HepG2 (cell line): ENCODE measurements at regions not wholly inside any gene's neighbourhood (a gene's known extent, or its start where the extent isn't known, plus 50 kb on each side); places are given as distances from the start of the nearest gene placed in this dataset.

ENCODE experiments used
- TCF7 ChIP-seq: sonication (generic); IDR thresholded peaks from 2 replicates; pipeline ENCODE4 v1.6.1; 2016; ENCODE audit warnings: antibody characterized with exemption, low read depth
- WIZ ChIP-seq: sonication (generic); formaldehyde crosslinking; IDR thresholded peaks from 2 replicates; pipeline ENCODE4 v1.5.1; 2020; ENCODE audit warnings: mild to moderate bottlenecking, missing genetic modification reagents
- ZNF432 ChIP-seq: sonication (generic); formaldehyde crosslinking; IDR thresholded peaks from 2 replicates; pipeline ENCODE4 v1.5.0; 2020; ENCODE audit warnings: missing genetic modification reagents, mild to moderate bottlenecking, borderline replicate concordance
- TF ChIP-seq, protein P1 (sequence below): sonication (generic); formaldehyde crosslinking; IDR thresholded peaks from 2 replicates; pipeline ENCODE4 v1.9.0; 2022; ENCODE audit warnings: missing genetic modification reagents, mild to moderate bottlenecking, borderline replicate concordance
- TF ChIP-seq, protein P2 (sequence below): sonication (generic); formaldehyde crosslinking; conservative IDR thresholded peaks from 2 replicates; pipeline ENCODE4 v1.8.0; 2022; ENCODE audit warnings: mild to moderate bottlenecking, moderate library complexity, missing genetic modification reagents
- TF ChIP-seq, protein P3 (sequence below): sonication (generic); IDR thresholded peaks from 2 replicates; pipeline ENCODE4 v1.6.1; 2016; ENCODE audit warnings: low read depth, borderline replicate concordance
- TF ChIP-seq, protein P4 (sequence below): sonication (generic); formaldehyde crosslinking; IDR thresholded peaks from 2 replicates; pipeline ENCODE4 v1.4.0; 2020; ENCODE audit warnings: mild to moderate bottlenecking, missing genetic modification reagents
- TF ChIP-seq, protein P5 (sequence below): sonication (generic); formaldehyde crosslinking; IDR thresholded peaks from 2 replicates; pipeline ENCODE4 v1.5.1; 2020; ENCODE audit warnings: mild to moderate bottlenecking, missing genetic modification reagents, moderate library complexity

DNA sequence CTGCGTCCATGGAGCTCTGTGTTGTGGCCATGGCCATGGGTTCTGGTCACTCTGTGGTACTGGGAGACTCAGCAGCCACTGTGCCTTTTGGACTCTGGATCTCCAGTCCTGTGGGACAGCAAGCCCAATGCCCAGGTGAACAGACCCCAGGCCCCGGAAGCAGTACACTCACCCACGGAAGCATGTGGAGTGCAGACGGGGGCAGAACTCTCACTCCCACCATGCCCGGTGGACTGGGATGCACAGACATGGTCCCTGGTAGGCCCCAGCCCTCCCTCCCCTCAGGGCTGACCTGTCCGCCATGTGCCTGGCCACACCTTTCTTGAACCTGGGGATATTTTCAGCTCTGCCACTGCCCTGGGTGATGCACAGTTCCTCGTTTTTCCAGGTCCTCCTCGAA lies 163.3 kb downstream of the URI1 start (continued):
- TF ChIP-seq, protein P1, sequence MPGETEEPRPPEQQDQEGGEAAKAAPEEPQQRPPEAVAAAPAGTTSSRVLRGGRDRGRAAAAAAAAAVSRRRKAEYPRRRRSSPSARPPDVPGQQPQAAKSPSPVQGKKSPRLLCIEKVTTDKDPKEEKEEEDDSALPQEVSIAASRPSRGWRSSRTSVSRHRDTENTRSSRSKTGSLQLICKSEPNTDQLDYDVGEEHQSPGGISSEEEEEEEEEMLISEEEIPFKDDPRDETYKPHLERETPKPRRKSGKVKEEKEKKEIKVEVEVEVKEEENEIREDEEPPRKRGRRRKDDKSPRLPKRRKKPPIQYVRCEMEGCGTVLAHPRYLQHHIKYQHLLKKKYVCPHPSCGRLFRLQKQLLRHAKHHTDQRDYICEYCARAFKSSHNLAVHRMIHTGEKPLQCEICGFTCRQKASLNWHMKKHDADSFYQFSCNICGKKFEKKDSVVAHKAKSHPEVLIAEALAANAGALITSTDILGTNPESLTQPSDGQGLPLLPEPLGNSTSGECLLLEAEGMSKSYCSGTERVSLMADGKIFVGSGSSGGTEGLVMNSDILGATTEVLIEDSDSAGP: no peak
- TF ChIP-seq, protein P2, sequence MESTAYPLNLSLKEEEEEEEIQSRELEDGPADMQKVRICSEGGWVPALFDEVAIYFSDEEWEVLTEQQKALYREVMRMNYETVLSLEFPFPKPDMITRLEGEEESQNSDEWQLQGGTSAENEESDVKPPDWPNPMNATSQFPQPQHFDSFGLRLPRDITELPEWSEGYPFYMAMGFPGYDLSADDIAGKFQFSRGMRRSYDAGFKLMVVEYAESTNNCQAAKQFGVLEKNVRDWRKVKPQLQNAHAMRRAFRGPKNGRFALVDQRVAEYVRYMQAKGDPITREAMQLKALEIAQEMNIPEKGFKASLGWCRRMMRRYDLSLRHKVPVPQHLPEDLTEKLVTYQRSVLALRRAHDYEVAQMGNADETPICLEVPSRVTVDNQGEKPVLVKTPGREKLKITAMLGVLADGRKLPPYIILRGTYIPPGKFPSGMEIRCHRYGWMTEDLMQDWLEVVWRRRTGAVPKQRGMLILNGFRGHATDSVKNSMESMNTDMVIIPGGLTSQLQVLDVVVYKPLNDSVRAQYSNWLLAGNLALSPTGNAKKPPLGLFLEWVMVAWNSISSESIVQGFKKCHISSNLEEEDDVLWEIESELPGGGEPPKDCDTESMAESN (CRISPR knock-in tag): no peak
- TF ChIP-seq, protein P3, sequence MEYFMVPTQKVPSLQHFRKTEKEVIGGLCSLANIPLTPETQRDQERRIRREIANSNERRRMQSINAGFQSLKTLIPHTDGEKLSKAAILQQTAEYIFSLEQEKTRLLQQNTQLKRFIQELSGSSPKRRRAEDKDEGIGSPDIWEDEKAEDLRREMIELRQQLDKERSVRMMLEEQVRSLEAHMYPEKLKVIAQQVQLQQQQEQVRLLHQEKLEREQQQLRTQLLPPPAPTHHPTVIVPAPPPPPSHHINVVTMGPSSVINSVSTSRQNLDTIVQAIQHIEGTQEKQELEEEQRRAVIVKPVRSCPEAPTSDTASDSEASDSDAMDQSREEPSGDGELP: no peak
- TF ChIP-seq TCF7 (no peak), WIZ (CRISPR knock-in tag) (no peak), ZNF432 (CRISPR knock-in tag) (no peak)
- TF ChIP-seq, protein P4, sequence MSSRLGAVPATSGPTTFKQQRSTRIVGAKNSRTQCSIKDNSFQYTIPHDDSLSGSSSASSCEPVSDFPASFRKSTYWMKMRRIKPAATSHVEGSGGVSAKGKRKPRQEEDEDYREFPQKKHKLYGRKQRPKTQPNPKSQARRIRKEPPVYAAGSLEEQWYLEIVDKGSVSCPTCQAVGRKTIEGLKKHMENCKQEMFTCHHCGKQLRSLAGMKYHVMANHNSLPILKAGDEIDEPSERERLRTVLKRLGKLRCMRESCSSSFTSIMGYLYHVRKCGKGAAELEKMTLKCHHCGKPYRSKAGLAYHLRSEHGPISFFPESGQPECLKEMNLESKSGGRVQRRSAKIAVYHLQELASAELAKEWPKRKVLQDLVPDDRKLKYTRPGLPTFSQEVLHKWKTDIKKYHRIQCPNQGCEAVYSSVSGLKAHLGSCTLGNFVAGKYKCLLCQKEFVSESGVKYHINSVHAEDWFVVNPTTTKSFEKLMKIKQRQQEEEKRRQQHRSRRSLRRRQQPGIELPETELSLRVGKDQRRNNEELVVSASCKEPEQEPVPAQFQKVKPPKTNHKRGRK: no peak
- TF ChIP-seq, protein P5, sequence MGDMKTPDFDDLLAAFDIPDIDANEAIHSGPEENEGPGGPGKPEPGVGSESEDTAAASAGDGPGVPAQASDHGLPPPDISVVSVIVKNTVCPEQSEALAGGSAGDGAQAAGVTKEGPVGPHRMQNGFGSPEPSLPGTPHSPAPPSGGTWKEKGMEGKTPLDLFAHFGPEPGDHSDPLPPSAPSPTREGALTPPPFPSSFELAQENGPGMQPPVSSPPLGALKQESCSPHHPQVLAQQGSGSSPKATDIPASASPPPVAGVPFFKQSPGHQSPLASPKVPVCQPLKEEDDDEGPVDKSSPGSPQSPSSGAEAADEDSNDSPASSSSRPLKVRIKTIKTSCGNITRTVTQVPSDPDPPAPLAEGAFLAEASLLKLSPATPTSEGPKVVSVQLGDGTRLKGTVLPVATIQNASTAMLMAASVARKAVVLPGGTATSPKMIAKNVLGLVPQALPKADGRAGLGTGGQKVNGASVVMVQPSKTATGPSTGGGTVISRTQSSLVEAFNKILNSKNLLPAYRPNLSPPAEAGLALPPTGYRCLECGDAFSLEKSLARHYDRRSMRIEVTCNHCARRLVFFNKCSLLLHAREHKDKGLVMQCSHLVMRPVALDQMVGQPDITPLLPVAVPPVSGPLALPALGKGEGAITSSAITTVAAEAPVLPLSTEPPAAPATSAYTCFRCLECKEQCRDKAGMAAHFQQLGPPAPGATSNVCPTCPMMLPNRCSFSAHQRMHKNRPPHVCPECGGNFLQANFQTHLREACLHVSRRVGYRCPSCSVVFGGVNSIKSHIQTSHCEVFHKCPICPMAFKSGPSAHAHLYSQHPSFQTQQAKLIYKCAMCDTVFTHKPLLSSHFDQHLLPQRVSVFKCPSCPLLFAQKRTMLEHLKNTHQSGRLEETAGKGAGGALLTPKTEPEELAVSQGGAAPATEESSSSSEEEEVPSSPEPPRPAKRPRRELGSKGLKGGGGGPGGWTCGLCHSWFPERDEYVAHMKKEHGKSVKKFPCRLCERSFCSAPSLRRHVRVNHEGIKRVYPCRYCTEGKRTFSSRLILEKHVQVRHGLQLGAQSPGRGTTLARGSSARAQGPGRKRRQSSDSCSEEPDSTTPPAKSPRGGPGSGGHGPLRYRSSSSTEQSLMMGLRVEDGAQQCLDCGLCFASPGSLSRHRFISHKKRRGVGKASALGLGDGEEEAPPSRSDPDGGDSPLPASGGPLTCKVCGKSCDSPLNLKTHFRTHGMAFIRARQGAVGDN (CRISPR knock-in tag): no peak
